HepG2 (cell line): ENCODE measurements at regions not wholly inside any gene's neighbourhood (a gene's known extent, or its start where the extent isn't known, plus 50 kb on each side); places are given as distances from the start of the nearest gene placed in this dataset.

Experiments used
- ATAC-seq: fragments of 200-7000 bp; cut with Tn5 transposase; 3 replicates; pipeline ENCODE4 v1.9.1; 2020; ENCODE audit warnings: mild to moderate bottlenecking, moderate library complexity
- BruUV-seq: library from RNA; stranded (reverse); fragments of 400-500 nt; replicated peaks from 2 replicates; lab custom pipeline; 2021; lab: Mats Ljungman, UMichigan
- CTCF ChIA-PET: fragments of 300-600 bp; formaldehyde crosslinking; extraction: SDS; loops from one replicate; lab custom pipeline; 2021; ENCODE audit warnings: low total read pairs, inconsistent platforms, low intra/inter-chr PET ratio; lab: Yijun Ruan, JAX
- POLR2A ChIA-PET: fragments of 350-600 bp; sonication (Branson Sonifier 250); formaldehyde crosslinking; loops from one replicate; lab custom pipeline; 2020; ENCODE audit warnings: antibody characterized with exemption, inconsistent platforms; lab: Yijun Ruan, JAX
- DNase-seq: peaks from one replicate; pipeline ENCODE4 v3.0.0-alpha.2; 2015; ENCODE audit warnings: low spot score
- FAIRE-seq: peaks from 3 replicates; lab custom pipeline; 2011; peaks lifted over from hg19 to GRCh38; lab: Jason Lieb, UNC
- H2AFZ ChIP-seq: one replicate; pipeline ENCODE4 v1.6.1; 2011; ENCODE audit warnings: low read length, inconsistent platforms
- H3K27ac ChIP-seq: fragments of 300-600 bp; 3 replicates; pipeline ENCODE4 v1.8.0; 2011; ENCODE audit warnings: mixed run types, mild to moderate bottlenecking, mixed read lengths, low read length, inconsistent platforms; ENCODE audit not compliant: insufficient read depth; ENCODE audit errors: extremely low read length
- H3K27me3 ChIP-seq, 2 experiments: fragments of 200-600 bp in 1 of 2; 2 replicates in 1 of 2; 3 replicates in 1 of 2; pipeline versions ENCODE4 v1.6.0 to v1.8.0; 2011; ENCODE audit warnings: low read length in 2 of 2, mild to moderate bottlenecking in 2 of 2, moderate library complexity in 2 of 2, inconsistent platforms in 1 of 2; ENCODE audit not compliant: insufficient read depth in 2 of 2, control insufficient read depth in 1 of 2
- H3K36me3 ChIP-seq, 2 experiments: fragments of 200-600 bp in 1 of 2; replicated peaks in 1 of 2; 2 replicates in 1 of 2; 3 replicates in 1 of 2; pipeline versions ENCODE4 v1.5.1 to v1.8.0; 2011; ENCODE audit warnings: low read length in 2 of 2, inconsistent platforms in 1 of 2; ENCODE audit not compliant: insufficient read depth in 2 of 2, control insufficient read depth in 1 of 2
- H3K4me1 ChIP-seq: 2 replicates; pipeline ENCODE4 v1.5.1; 2012; ENCODE audit warnings: low read length, inconsistent platforms; ENCODE audit not compliant: insufficient read depth
- H3K4me2 ChIP-seq: 2 replicates; pipeline ENCODE4 v1.6.0; 2011; ENCODE audit warnings: low read depth, low read length, inconsistent platforms
- H3K4me3 ChIP-seq, 3 experiments: fragments of 200-600 bp in 1 of 3; sonication (generic), shearing (Covaris generic) in 1 of 3; replicated peaks in 1 of 3; 2 replicates each; pipeline ENCODE4 v1.5.1; 2011 to 2016; ENCODE audit warnings: low read length in 3 of 3, inconsistent platforms in 2 of 3, low read depth in 2 of 3, mild to moderate bottlenecking in 2 of 3, control low read depth in 1 of 3, mixed read lengths in 1 of 3; ENCODE audit not compliant: insufficient read depth in 1 of 3
- H3K79me2 ChIP-seq: one replicate; pipeline ENCODE4 v1.6.1; 2011; ENCODE audit warnings: low read length, inconsistent platforms; ENCODE audit not compliant: insufficient read depth
- H3K9ac ChIP-seq: 2 replicates; pipeline ENCODE4 v1.6.0; 2011; ENCODE audit warnings: mild to moderate bottlenecking, low read depth, low read length, inconsistent platforms; ENCODE audit not compliant: insufficient read depth
- H3K9me3 ChIP-seq: 2 replicates; pipeline ENCODE4 v1.5.1; 2012; ENCODE audit warnings: mild to moderate bottlenecking, low read length
- H4K20me1 ChIP-seq: 2 replicates; pipeline ENCODE4 v1.6.0; 2011; ENCODE audit warnings: inconsistent platforms, mild to moderate bottlenecking, low read length, moderate library complexity; ENCODE audit not compliant: insufficient read depth
- ARID4A ChIP-seq: sonication (generic); formaldehyde crosslinking; IDR thresholded peaks from 2 replicates; pipeline ENCODE4 v1.5.0; 2020; ENCODE audit warnings: mild to moderate bottlenecking, missing genetic modification reagents, borderline replicate concordance
- CHD4 ChIP-seq: fragments of 200-600 bp; sonication (generic); IDR thresholded peaks from 2 replicates; pipeline ENCODE4 v1.7.0; 2017; ENCODE audit warnings: mild to moderate bottlenecking, low read length, borderline replicate concordance
- KLF12 ChIP-seq: sonication (generic); formaldehyde crosslinking; IDR thresholded peaks from 2 replicates; pipeline ENCODE4 v1.4.0; 2020; ENCODE audit warnings: missing genetic modification reagents, borderline replicate concordance
- NFIC ChIP-seq: IDR thresholded peaks from 2 replicates; pipeline ENCODE4 v1.6.1; 2012; ENCODE audit warnings: mild to moderate bottlenecking, low read length, inconsistent platforms
- RFXANK ChIP-seq: IDR thresholded peaks from 2 replicates; pipeline ENCODE4 v1.6.1; 2016
- SNAPC4 ChIP-seq: sonication (generic); formaldehyde crosslinking; IDR thresholded peaks from 2 replicates; pipeline ENCODE4 v1.4.0; 2020; ENCODE audit warnings: mild to moderate bottlenecking, missing genetic modification reagents
- ZFP36L1 ChIP-seq: sonication (generic); formaldehyde crosslinking; IDR thresholded peaks from 2 replicates; pipeline ENCODE4 v1.8.0; 2022; ENCODE audit warnings: mild to moderate bottlenecking, missing genetic modification reagents, moderate library complexity
- ZKSCAN5 ChIP-seq: sonication (generic); formaldehyde crosslinking; IDR thresholded peaks from 2 replicates; pipeline ENCODE4 v1.5.1; 2020; ENCODE audit warnings: mild to moderate bottlenecking, missing genetic modification reagents
- ZNF18 ChIP-seq: sonication (generic); formaldehyde crosslinking; IDR thresholded peaks from 2 replicates; pipeline ENCODE4 v1.8.0; 2022; ENCODE audit warnings: mild to moderate bottlenecking, missing genetic modification reagents; ENCODE audit not compliant: insufficient replicate concordance
- ZNF367 ChIP-seq: sonication (generic); formaldehyde crosslinking; IDR thresholded peaks from 2 replicates; pipeline ENCODE4 v1.4.0; 2020; ENCODE audit warnings: missing genetic modification reagents, borderline replicate concordance
- WGBS: methylation state at CpG from one replicate; pipeline ENCODE4 v1.1.6; 2017; ENCODE audit warnings: low lambda C conversion rate; 5-methylcytosine and 5-hydroxymethylcytosine counted together
- in situ Hi-C: cut with HindIII; loops from 2 replicates; pipeline ENCODE4 v1.10.0; 2017; ENCODE audit warnings: low pct_unique_long_range_greater_than_20kb; ENCODE audit not compliant: extremely low pct_ligation_motif_present
- intact Hi-C: fragments of 100-400 bp; cut with micrococcal nuclease; formaldehyde crosslinking; loops from one replicate; pipeline ENCODE4 v1.10.0; 2022; ENCODE audit not compliant: unreplicated experiment

DNA sequence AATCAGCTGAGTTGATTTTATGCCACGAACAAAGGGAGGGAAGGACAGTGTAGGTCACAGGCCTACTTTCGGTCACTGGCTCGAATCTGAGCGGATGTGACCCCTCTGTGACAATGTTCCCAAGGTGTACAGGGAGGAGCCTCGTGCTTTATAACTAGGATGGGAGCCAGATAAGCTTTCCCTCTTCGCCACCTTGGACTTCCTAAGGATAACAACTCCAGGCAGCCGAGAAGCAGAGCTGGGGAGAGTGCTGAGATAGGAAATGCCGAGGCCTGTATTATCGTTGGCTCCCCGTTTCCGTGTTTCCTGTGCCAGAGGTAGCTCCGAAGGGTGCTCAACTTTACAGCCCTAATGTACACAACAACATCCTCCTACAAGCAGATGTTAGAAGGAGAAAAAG lies 217.8 kb upstream of the IRX3 start (continued):
- TF ChIP-seq SNAPC4 (CRISPR knock-in tag), result no peak
- no peak for TF ChIP-seq ARID4A

DNA sequence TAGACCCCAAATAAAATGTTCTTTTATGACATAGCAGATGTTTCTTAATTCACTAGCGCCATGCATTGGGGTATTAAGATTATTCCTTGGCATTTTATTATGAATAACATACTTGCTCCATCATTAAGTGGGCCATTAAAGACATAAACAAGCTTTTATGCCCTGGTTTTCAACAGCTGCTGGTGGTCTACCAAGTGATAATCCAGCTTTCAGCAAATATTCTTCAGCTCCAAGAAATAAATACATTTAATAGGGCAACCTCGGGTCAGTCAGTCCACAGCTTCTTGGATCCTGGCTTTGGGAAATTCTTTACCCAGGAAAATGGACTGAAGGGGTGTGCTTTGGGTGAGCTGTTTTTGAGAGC lies 217.3 kb upstream of the IRX3 start:
- Histone ChIP-seq H3K27ac (no peak overlapping the region), H3K36me3 (no peaks in the 10 kb centered on the region), H3K4me2 (no peak overlapping the region), H3K9me3 (peaks cover 2% of the 10 kb centered on the region; the same call in 1 of the 2 replicates), H3K4me1 (no peaks in the 10 kb centered on the region), H3K9ac (no peak overlapping the region), H4K20me1 (no peaks in the 10 kb centered on the region), H3K79me2 (no peaks in the 10 kb centered on the region), H2AFZ (no peak overlapping the region), H3K27me3 (peaks cover 2 to 36% of the 10 kb centered on the region in 2 experiments; a peak in 4 of 5 replicates), H3K4me3 (no peak overlapping the region)
- ATAC-seq (no peak), DNase-seq (no peak), FAIRE-seq (no peak)
- POLR2A ChIA-PET, result no interaction called here
- intact Hi-C loops, result no loop called here
- CTCF ChIA-PET, result no interaction called here
- BruUV-seq, result no TSS peak
- WGBS, result 19% methylated on average over 2 of the region's 2 CpGs
- in situ Hi-C loops, result no loop called here
- TF ChIP-seq ZNF18 (CRISPR knock-in tag), result no peak
- TF ChIP-seq KLF12 (CRISPR knock-in tag), result no peak
- no peak for TF ChIP-seq ZNF367 (CRISPR knock-in tag)
- no peak for TF ChIP-seq RFXANK (CRISPR knock-in tag)
- TF ChIP-seq CHD4, result no peak
- TF ChIP-seq NFIC, result no peak
- TF ChIP-seq ZKSCAN5, result no peak
- TF ChIP-seq ZFP36L1, result no peak
